HG03342 (cell line): ENCODE measurements at regions not wholly inside any gene's neighbourhood (a gene's known extent, or its start where the extent isn't known, plus 50 kb on each side); places are given as distances from the start of the nearest gene placed in this dataset.

Source experiments
- ATAC-seq: cut with Tn5 transposase; IDR thresholded peaks from one replicate; pipeline ENCODE4 v1.9.1; 2021; ENCODE audit warnings: mild to moderate bottlenecking, moderate library complexity; ENCODE audit not compliant: unreplicated experiment

- no peak for ATAC-seq
Observed at GRCh38 chr5:33277061-33277650, 163.6 kb upstream of the TARS1 start.

GRCh38 chr5:33281431-33281843, 159.3 kb upstream of the TARS1 start:
- no peak for ATAC-seq

GRCh38 chr5:33282157-33282556, 158.6 kb upstream of the TARS1 start:
- ATAC-seq = no peak

- ATAC-seq = no peak
Observed at GRCh38 chr5:33282696-33283095, 158.1 kb upstream of the TARS1 start.

GRCh38 chr5:33283243-33283642, 157.5 kb upstream of the TARS1 start:
- no peak for ATAC-seq

- ATAC-seq = no peak
Observed at GRCh38 chr5:33284681-33285080, 156.1 kb upstream of the TARS1 start.

- no peak for ATAC-seq
Observed at GRCh38 chr5:33287242-33287641, 153.5 kb upstream of the TARS1 start.

- no peak for ATAC-seq
Observed at GRCh38 chr5:33291216-33292000, 149.4 kb upstream of the TARS1 start.

GRCh38 chr5:33297760-33298216, 143.0 kb upstream of the TARS1 start:
- ATAC-seq = no peak

GRCh38 chr5:33299621-33300208, 141.1 kb upstream of the TARS1 start:
- peak; percentile 28 for ATAC-seq

GRCh38 chr5:33300209-33300742, 140.5 kb upstream of the TARS1 start:
- ATAC-seq = peak; percentile 75

GRCh38 chr5:33303579-33304095, 137.1 kb upstream of the TARS1 start:
- ATAC-seq = no peak

GRCh38 chr5:33304601-33305000, 136.2 kb upstream of the TARS1 start:
- no peak for ATAC-seq

- no peak for ATAC-seq
Observed at GRCh38 chr5:33305572-33305971, 135.2 kb upstream of the TARS1 start.

- no peak for ATAC-seq
Observed at GRCh38 chr5:33306758-33307157, 134.0 kb upstream of the TARS1 start.

GRCh38 chr5:33308586-33308985, 132.2 kb upstream of the TARS1 start:
- ATAC-seq = no peak

GRCh38 chr5:33309068-33309467, 131.7 kb upstream of the TARS1 start:
- ATAC-seq = no peak

- ATAC-seq = no peak
Observed at GRCh38 chr5:33309536-33310345, 131.0 kb upstream of the TARS1 start.

GRCh38 chr5:33310451-33310850, 130.3 kb upstream of the TARS1 start:
- ATAC-seq = no peak

- no peak for ATAC-seq
Observed at GRCh38 chr5:33311893-33312292, 128.9 kb upstream of the TARS1 start.
